Ovary (tissue), 3 donors: ENCODE measurements at regions not wholly inside any gene's neighbourhood (a gene's known extent, or its start where the extent isn't known, plus 50 kb on each side); places are given as distances from the start of the nearest gene placed in this dataset.

ENCODE experiments used
- CTCF ChIP-seq, 3 donors: fragments of 450-650 bp in 2 of 3; fragments of 200-600 bp in 1 of 3; IDR thresholded peaks; one replicate each; pipeline versions ENCODE4 v1.5.1 to v1.8.0; 2016 to 2022; ENCODE audit warnings: antibody characterized with exemption in 3 of 3, mild to moderate bottlenecking in 1 of 3
- POLR2A ChIP-seq: fragments of 450-650 bp; IDR thresholded peaks from one replicate; pipeline ENCODE4 v1.6.1; 2017; ENCODE audit warnings: antibody characterized with exemption, mild to moderate bottlenecking, moderate library complexity
- donor health status: DM: no; HTN: no; CAD: no.

- TF ChIP-seq CTCF (IDR thresholded peaks at IDR 0.05) (no peak), POLR2A (no peak)
Observed at GRCh38 chr3:73924048-73924447, 299.3 kb upstream of the PDZRN3 start.
